ENCODE measurements at regions not wholly inside any gene's neighbourhood (a gene's known extent, or its start where the extent isn't known, plus 50 kb on each side); places are given as distances from the start of the nearest gene placed in this dataset.

GRCh38 chr9:86756576-86757381 is 190.5 kb downstream of the GAS1 start:
- DNase-seq: no peak

GRCh38 chr9:86755561-86755941 is 191.8 kb downstream of the GAS1 start:
- no peak for DNase-seq

- DNase-seq: no peak
These were observed 192.4 kb downstream of the GAS1 start for GRCh38 chr9:86754581-86755560.

- no peak for DNase-seq
These were observed 193.5 kb downstream of the GAS1 start for GRCh38 chr9:86753836-86754235.

GRCh38 chr9:86752733-86753132 is 194.6 kb downstream of the GAS1 start:
- no peak for DNase-seq

GRCh38 chr9:86751956-86752355 is 195.3 kb downstream of the GAS1 start:
- DNase-seq: no peak

- DNase-seq: no peak
These were observed 196.1 kb downstream of the GAS1 start for GRCh38 chr9:86751207-86751606.

- DNase-seq: no peak
These were observed 197.4 kb downstream of the GAS1 start for GRCh38 chr9:86749894-86750255.

- DNase-seq: no peak
These were observed 198.0 kb downstream of the GAS1 start for GRCh38 chr9:86749161-86749893.

GRCh38 chr9:86747711-86748110 is 199.6 kb downstream of the GAS1 start:
- DNase-seq: no peak

GRCh38 chr9:86741311-86742208 is 205.7 kb downstream of the GAS1 start:
- no peak for DNase-seq

GRCh38 chr9:86735772-86736458 is 211.4 kb downstream of the GAS1 start:
- DNase-seq: no peak

- no peak for DNase-seq
These were observed 212.5 kb downstream of the GAS1 start for GRCh38 chr9:86734771-86735170.

- DNase-seq: no peak
These were observed 213.4 kb downstream of the GAS1 start for GRCh38 chr9:86733929-86734328.

- DNase-seq: no peak
These were observed 214.7 kb downstream of the GAS1 start for GRCh38 chr9:86732514-86733171.

- DNase-seq: no peak
These were observed 215.7 kb downstream of the GAS1 start for GRCh38 chr9:86731511-86732063.

GRCh38 chr9:86730163-86730928 is 217.0 kb downstream of the GAS1 start:
- DNase-seq: no peak

- no peak for DNase-seq
These were observed 222.8 kb downstream of the GAS1 start for GRCh38 chr9:86724529-86724928.

GRCh38 chr9:86723346-86723745 is 224.0 kb downstream of the GAS1 start:
- DNase-seq: no peak

- DNase-seq: no peak
These were observed 224.6 kb downstream of the GAS1 start for GRCh38 chr9:86722706-86723075.
